Fibroblast of lung (primary cell): ENCODE measurements at regions not wholly inside any gene's neighbourhood (a gene's known extent, or its start where the extent isn't known, plus 50 kb on each side); places are given as distances from the start of the nearest gene placed in this dataset.

Experiments used
- DNase-seq, 2 donors: peaks; one replicate each; pipeline versions ENCODE4 v3.0.0 to v3.0.0-alpha.2; 2010; ENCODE audit warnings: low read depth in 2 of 2
- H2AFZ ChIP-seq: 2 replicates; pipeline ENCODE4 v1.5.1; 2012; ENCODE audit warnings: low read length, control low read depth, inconsistent platforms
- H3K27ac ChIP-seq: 2 replicates; pipeline ENCODE4 v1.5.1; 2011; ENCODE audit warnings: low read length, control low read depth; ENCODE audit not compliant: insufficient read depth
- H3K27me3 ChIP-seq: 2 replicates; pipeline ENCODE4 v1.5.1; 2011; ENCODE audit warnings: mild to moderate bottlenecking, low read length; ENCODE audit not compliant: control insufficient read depth, insufficient read depth
- H3K36me3 ChIP-seq: 2 replicates; pipeline ENCODE4 v1.5.1; 2011; ENCODE audit warnings: low read length; ENCODE audit not compliant: control insufficient read depth, insufficient read depth
- H3K4me1 ChIP-seq: 2 replicates; pipeline ENCODE4 v1.5.1; 2011; ENCODE audit warnings: low read length; ENCODE audit not compliant: control insufficient read depth, insufficient read depth; ENCODE audit errors: extremely low read depth
- H3K4me2 ChIP-seq: 2 replicates; pipeline ENCODE4 v1.5.1; 2011; ENCODE audit warnings: low read length, control low read depth; ENCODE audit not compliant: insufficient read depth; ENCODE audit errors: extremely low read depth
- H3K4me3 ChIP-seq, 4 experiments: fragments of 200-600 bp in 1 of 4; sonication (generic) in 1 of 4; replicated peaks in 1 of 4; 2 replicates each; pipeline ENCODE4 v1.5.1; 2011 to 2016; ENCODE audit warnings: low read length in 4 of 4, low read depth in 3 of 4, mild to moderate bottlenecking in 3 of 4, control low read depth in 2 of 4, inconsistent platforms in 1 of 4, mixed read lengths in 1 of 4; ENCODE audit not compliant: insufficient read depth in 1 of 4; ENCODE audit errors: control extremely low read depth in 1 of 4
- H3K79me2 ChIP-seq: 2 replicates; pipeline ENCODE4 v1.5.1; 2012; ENCODE audit warnings: mild to moderate bottlenecking, low read length, inconsistent platforms; ENCODE audit not compliant: control insufficient read depth, insufficient read depth
- H3K9ac ChIP-seq: 2 replicates; pipeline ENCODE4 v1.5.1; 2011; ENCODE audit warnings: mild to moderate bottlenecking, low read length, control low read depth; ENCODE audit not compliant: insufficient read depth
- H3K9me3 ChIP-seq: 2 replicates; pipeline ENCODE4 v1.5.1; 2012; ENCODE audit warnings: low read depth, low read length; ENCODE audit not compliant: control insufficient read depth, insufficient read depth
- H4K20me1 ChIP-seq: 2 replicates; pipeline ENCODE4 v1.5.1; 2011; ENCODE audit warnings: low read length; ENCODE audit not compliant: control insufficient read depth, insufficient read depth; ENCODE audit errors: extremely low read depth
- CTCF ChIP-seq, 2 donors: IDR thresholded peaks in 1 of 2; conservative IDR thresholded peaks in 1 of 2; 1 replicate in 1 of 2; 2 replicates in 1 of 2; pipeline ENCODE4 v1.5.1; 2011 to 2012; ENCODE audit warnings: low read length in 2 of 2, control low read depth in 1 of 2, inconsistent platforms in 1 of 2, low read depth in 1 of 2, mild to moderate bottlenecking in 1 of 2
- EZH2 ChIP-seq: IDR thresholded peaks from 2 replicates; pipeline ENCODE4 v1.5.1; 2012; ENCODE audit warnings: low read length, control low read depth, mild to moderate bottlenecking; ENCODE audit errors: missing control alignments

GRCh38 chr3:178172121-178172520, 364.1 kb upstream of the KCNMB2 start:
- Histone ChIP-seq H3K27me3 (no peaks in the 10 kb centered on the region), H3K79me2 (no peaks in the 10 kb centered on the region), H3K4me3 (no peak overlapping the region), H3K27ac (no peak overlapping the region), H2AFZ (no peak overlapping the region), H3K9ac (no peak overlapping the region), H3K4me2 (no peak overlapping the region), H3K9me3 (no peaks in the 10 kb centered on the region), H4K20me1 (no peaks in the 10 kb centered on the region), H3K4me1 (peaks cover 2% of the 10 kb centered on the region), H3K36me3 (no peaks in the 10 kb centered on the region)
- TF ChIP-seq CTCF (conservative IDR thresholded peaks at IDR 0.05 in 1 of 2, IDR thresholded peaks at IDR 0.05 in 1 of 2; ENCODE audit: low read depth in 1 of 2, low read length in 2 of 2), result no peak
- TF ChIP-seq EZH2, result no peak
- DNase-seq, result no peak

- no peaks in the 10 kb centered on the region for H3K36me3 ChIP-seq
These were observed 361.9 kb upstream of the KCNMB2 start for GRCh38 chr3:178174201-178174915.

GRCh38 chr3:178181088-178181487, 355.1 kb upstream of the KCNMB2 start:
- TF ChIP-seq CTCF (conservative IDR thresholded peaks at IDR 0.05 in 1 of 2, IDR thresholded peaks at IDR 0.05 in 1 of 2; ENCODE audit: low read depth in 1 of 2, low read length in 2 of 2) (no peak), EZH2 (no peak)
- H3K4me2 ChIP-seq, result no peak overlapping the region
- no peaks in the 10 kb centered on the region for H3K79me2 ChIP-seq
- no peaks in the 10 kb centered on the region for H3K9me3 ChIP-seq
- no peak overlapping the region for H3K27ac ChIP-seq
- H2AFZ ChIP-seq, result no peak overlapping the region
- H4K20me1 ChIP-seq, result no peaks in the 10 kb centered on the region
- peaks cover 2% of the 10 kb centered on the region for H3K4me1 ChIP-seq
- H3K36me3 ChIP-seq, result no peaks in the 10 kb centered on the region
- no peaks in the 10 kb centered on the region for H3K27me3 ChIP-seq
- H3K9ac ChIP-seq, result no peak overlapping the region
- no peak for DNase-seq
- no peak overlapping the region for H3K4me3 ChIP-seq

More at GRCh38 chr3:178174201-178174915, 361.9 kb upstream of the KCNMB2 start:
- Histone ChIP-seq H3K27me3 (no peaks in the 10 kb centered on the region), H3K4me2 (no peak overlapping the region), H3K79me2 (no peaks in the 10 kb centered on the region), H2AFZ (no peak overlapping the region), H3K9me3 (no peaks in the 10 kb centered on the region), H3K4me3 (no peak overlapping the region), H3K4me1 (peaks cover under 1% of the 10 kb centered on the region), H3K27ac (no peak overlapping the region), H3K9ac (no peak overlapping the region), H4K20me1 (no peaks in the 10 kb centered on the region)
- DNase-seq, result no peak
- TF ChIP-seq CTCF (conservative IDR thresholded peaks at IDR 0.05 in 1 of 2, IDR thresholded peaks at IDR 0.05 in 1 of 2; ENCODE audit: low read depth in 1 of 2, low read length in 2 of 2) (no peak), EZH2 (no peak)
